H9 (cell line): ENCODE measurements at regions not wholly inside any gene's neighbourhood (a gene's known extent, or its start where the extent isn't known, plus 50 kb on each side); places are given as distances from the start of the nearest gene placed in this dataset.

Experiments used
- DNase-seq: peaks from one replicate; pipeline ENCODE4 v3.0.0-alpha.2; 2017
- H2AFZ ChIP-seq: one replicate; pipeline ENCODE4 v1.6.1; 2013; ENCODE audit warnings: mild to moderate bottlenecking, low read length, control low read depth, moderate library complexity
- H2AK5ac ChIP-seq: 2 replicates; pipeline ENCODE4 v1.6.1; 2013; ENCODE audit warnings: low read length, control low read depth, mixed read lengths; ENCODE audit not compliant: insufficient read length
- H2BK120ac ChIP-seq: one replicate; pipeline ENCODE4 v1.6.1; 2013; ENCODE audit warnings: low read depth, mild to moderate bottlenecking, low read length, control low read depth, inconsistent platforms; ENCODE audit not compliant: poor library complexity, severe bottlenecking
- H2BK12ac ChIP-seq: 2 replicates; pipeline ENCODE4 v1.6.1; 2013; ENCODE audit warnings: low read length, control low read depth, mixed read lengths, low read depth; ENCODE audit not compliant: insufficient read length
- H2BK15ac ChIP-seq: 2 replicates; pipeline ENCODE4 v1.6.1; 2013; ENCODE audit warnings: low read depth, low read length, control low read depth
- H2BK20ac ChIP-seq: one replicate; pipeline ENCODE4 v1.6.1; 2013; ENCODE audit warnings: low read depth, mild to moderate bottlenecking, low read length, control low read depth, inconsistent platforms; ENCODE audit not compliant: poor library complexity, severe bottlenecking
- H2BK5ac ChIP-seq: 2 replicates; pipeline ENCODE4 v1.6.1; 2013; ENCODE audit warnings: low read length, control low read depth, mixed read lengths; ENCODE audit not compliant: insufficient read length
- H3K14ac ChIP-seq: 2 replicates; pipeline ENCODE4 v1.6.1; 2013; ENCODE audit warnings: low read length, control low read depth; ENCODE audit not compliant: insufficient read depth
- H3K18ac ChIP-seq: 2 replicates; pipeline ENCODE4 v1.6.1; 2013; ENCODE audit warnings: low read depth, mild to moderate bottlenecking, mixed read lengths, low read length, control low read depth; ENCODE audit not compliant: insufficient read length
- H3K23ac ChIP-seq: 2 replicates; pipeline ENCODE4 v1.6.1; 2013; ENCODE audit warnings: low read length, control low read depth, mixed read lengths, low read depth; ENCODE audit not compliant: insufficient read length
- H3K23me2 ChIP-seq: 2 replicates; pipeline ENCODE4 v1.6.1; 2013; ENCODE audit warnings: low read depth, mild to moderate bottlenecking, mixed read lengths, low read length, control low read depth; ENCODE audit not compliant: insufficient read length, poor library complexity, severe bottlenecking
- H3K27ac ChIP-seq: 2 replicates; pipeline ENCODE4 v1.5.1; 2013; ENCODE audit warnings: low read length, control low read depth, mixed read lengths, low read depth; ENCODE audit not compliant: insufficient read length
- H3K27me3 ChIP-seq: 2 replicates; pipeline ENCODE4 v1.6.1; 2013; ENCODE audit warnings: low read length, control low read depth, inconsistent platforms; ENCODE audit not compliant: insufficient read depth
- H3K4ac ChIP-seq: 2 replicates; pipeline ENCODE4 v1.6.1; 2013; ENCODE audit warnings: low read depth, mild to moderate bottlenecking, control low read depth, inconsistent platforms, low read length, moderate library complexity
- H3K4me1 ChIP-seq: 2 replicates; pipeline ENCODE4 v1.6.1; 2013; ENCODE audit warnings: low read length, control low read depth, inconsistent platforms; ENCODE audit not compliant: insufficient read depth
- H3K4me2 ChIP-seq: 2 replicates; pipeline ENCODE4 v1.6.1; 2013; ENCODE audit warnings: low read length, control low read depth, mixed read lengths; ENCODE audit not compliant: insufficient read length, insufficient read depth
- H3K56ac ChIP-seq: 2 replicates; pipeline ENCODE4 v1.6.1; 2013; ENCODE audit warnings: low read depth, mild to moderate bottlenecking, mixed read lengths, low read length, control low read depth; ENCODE audit not compliant: insufficient read length
- H3K79me1 ChIP-seq: 2 replicates; pipeline ENCODE4 v1.6.1; 2013; ENCODE audit warnings: low read depth, mild to moderate bottlenecking, moderate library complexity, low read length, control low read depth, inconsistent platforms; ENCODE audit not compliant: insufficient read depth, poor library complexity, severe bottlenecking
- H3K79me2 ChIP-seq: 2 replicates; pipeline ENCODE4 v1.6.1; 2013; ENCODE audit warnings: low read length, control low read depth, inconsistent platforms; ENCODE audit not compliant: insufficient read depth
- H3K9ac ChIP-seq: 2 replicates; pipeline ENCODE4 v1.6.1; 2013; ENCODE audit warnings: low read length, control low read depth, mixed read lengths; ENCODE audit not compliant: insufficient read length; ENCODE audit errors: extremely low read depth
- H3K9me3 ChIP-seq: one replicate; pipeline ENCODE4 v1.6.1; 2013; ENCODE audit warnings: low read depth, low read length, inconsistent platforms; ENCODE audit not compliant: control insufficient read depth
- H3T11ph ChIP-seq: one replicate; pipeline ENCODE4 v1.6.1; 2013; ENCODE audit warnings: mild to moderate bottlenecking, low read length, control low read depth, inconsistent platforms
- H4K20me1 ChIP-seq: one replicate; pipeline ENCODE4 v1.6.1; 2013; ENCODE audit not compliant: control insufficient read depth, insufficient read length, insufficient read depth
- H4K5ac ChIP-seq: 2 replicates; pipeline ENCODE4 v1.6.1; 2013; ENCODE audit warnings: low read depth, mild to moderate bottlenecking, mixed read lengths, low read length, control low read depth; ENCODE audit not compliant: insufficient read length
- H4K8ac ChIP-seq: replicated peaks from 2 replicates; pipeline ENCODE4 v1.6.1; 2013; ENCODE audit warnings: low read length, control low read depth, mixed read lengths, low read depth; ENCODE audit not compliant: insufficient read length
- H4K91ac ChIP-seq: 2 replicates; pipeline ENCODE4 v1.6.1; 2013; ENCODE audit warnings: low read depth, mild to moderate bottlenecking, moderate library complexity, mixed read lengths, low read length, control low read depth; ENCODE audit not compliant: insufficient read length
- H3K27ac Mint-ChIP-seq, 3 experiments: 2 replicates in 2 of 3; 3 replicates in 1 of 3; pipeline ENCODE4 v1.8.0; 2020 to 2021; ENCODE audit warnings: mixed read lengths in 3 of 3, mild to moderate bottlenecking in 1 of 3, moderate library complexity in 1 of 3
- H3K27me3 Mint-ChIP-seq: 2 replicates; pipeline ENCODE4 v1.8.0; 2021; ENCODE audit warnings: low read depth, mild to moderate bottlenecking, moderate library complexity, mixed read lengths
- H3K36me3 Mint-ChIP-seq, 3 experiments: 2 replicates in 2 of 3; 3 replicates in 1 of 3; pipeline ENCODE4 v1.8.0; 2020 to 2021; ENCODE audit warnings: low read depth in 3 of 3, mixed read lengths in 3 of 3; ENCODE audit not compliant: insufficient read depth in 1 of 3
- H3K4me1 Mint-ChIP-seq, 2 experiments: 2 replicates each; pipeline ENCODE4 v1.8.0; 2020; ENCODE audit warnings: mixed read lengths in 2 of 2
- H3K4me3 Mint-ChIP-seq, 2 experiments: 2 replicates in 1 of 2; 3 replicates in 1 of 2; pipeline ENCODE4 v1.8.0; 2020 to 2021; ENCODE audit warnings: mild to moderate bottlenecking in 2 of 2, mixed read lengths in 2 of 2, moderate library complexity in 1 of 2
- H3K9me3 Mint-ChIP-seq, 2 experiments: 2 replicates in 1 of 2; 3 replicates in 1 of 2; pipeline ENCODE4 v1.8.0; 2020; ENCODE audit warnings: mild to moderate bottlenecking in 2 of 2, mixed read lengths in 2 of 2, moderate library complexity in 1 of 2
- WGBS: extraction: QIAGEN DNeasy Blood & Tissue Kit; methylation state at CpG from one replicate; pipeline ENCODE4 v1.1.7; 2013; ENCODE audit warnings: missing lambda C conversion rate, low lambda C conversion rate, mixed read lengths; ENCODE audit not compliant: insufficient read length; ENCODE audit errors: extremely low coverage; 5-methylcytosine and 5-hydroxymethylcytosine counted together
- TF ChIP-seq, protein P1 (sequence below): fragments of 200-600 bp; sonication (generic); conservative IDR thresholded peaks from 3 replicates; pipeline ENCODE4 v1.8.0; 2021; ENCODE audit warnings: antibody characterized with exemption, mild to moderate bottlenecking

DNA sequence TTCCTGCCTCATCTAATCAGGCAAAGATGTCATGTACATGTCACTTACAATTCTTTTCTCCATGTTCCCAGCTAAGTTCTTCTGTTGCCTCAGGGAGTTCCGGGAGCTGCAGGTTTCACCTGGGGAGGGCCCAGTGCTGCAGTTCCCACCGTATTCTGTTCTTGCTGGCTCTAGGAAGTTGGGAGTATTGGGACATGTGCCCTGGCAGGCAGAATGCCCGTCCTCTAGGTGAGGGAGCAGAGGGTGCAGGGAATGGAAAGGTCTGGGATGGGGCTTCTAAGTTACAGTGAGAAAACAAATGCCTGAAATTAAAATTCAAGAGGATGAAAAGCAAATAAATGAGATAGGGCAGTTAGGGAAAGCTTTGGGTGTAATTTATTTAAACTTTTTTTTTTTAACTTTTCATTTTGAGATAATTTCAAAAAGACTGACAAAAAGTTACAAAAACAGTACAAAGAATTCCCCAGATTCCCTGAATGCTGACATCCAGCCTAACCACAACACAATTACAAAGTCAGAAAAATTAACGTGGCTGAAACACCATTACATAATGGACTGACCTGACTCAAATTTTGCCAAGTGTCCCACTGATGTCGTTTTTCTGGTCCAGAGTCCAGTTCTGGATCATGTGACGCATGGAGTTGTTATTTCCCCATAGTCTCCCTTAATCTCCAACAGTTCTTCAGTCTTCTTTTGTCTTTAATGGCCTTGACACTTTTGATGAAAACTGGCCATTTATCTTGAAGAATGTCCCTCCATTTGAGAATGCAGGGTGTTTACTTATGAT is 187.2 kb upstream of the MYL2 start:
- no CpG with 5 or more reads among the region's 6 CpGs for WGBS
- Histone ChIP-seq H3K4ac (no peak overlapping the region), H2AK5ac (no peak overlapping the region), H3K27ac (no peak overlapping the region), H2BK15ac (no peak overlapping the region), H3K4me1 (no peaks in the 10 kb centered on the region), H3K9me3 (no peaks in the 10 kb centered on the region), H4K91ac (no peak overlapping the region), H3K14ac (no peak overlapping the region), H2BK5ac (no peak overlapping the region), H2BK20ac (no peak overlapping the region), H4K20me1 (no peaks in the 10 kb centered on the region), H4K8ac (no peak overlapping the region), H3K18ac (no peak overlapping the region), H3K27me3 (no peaks in the 10 kb centered on the region), H3K23me2 (no peaks in the 10 kb centered on the region), H3K56ac (no peak overlapping the region), H3K79me1 (no peaks in the 10 kb centered on the region), H4K5ac (no peak overlapping the region), H3K23ac (no peak overlapping the region), H3K9ac (no peak overlapping the region), H3K4me2 (no peak overlapping the region), H3K79me2 (no peaks in the 10 kb centered on the region), H3T11ph (no peak overlapping the region), H2BK120ac (no peak overlapping the region), H2AFZ (no peak overlapping the region), H2BK12ac (no peak overlapping the region)
- H3K27me3 Mint-ChIP-seq: no peaks in the 10 kb centered on the region; the same call in 1 of the 2 replicates
- H3K4me3 Mint-ChIP-seq: no peak overlapping the region
- no peak for DNase-seq
- TF ChIP-seq, protein P1, sequence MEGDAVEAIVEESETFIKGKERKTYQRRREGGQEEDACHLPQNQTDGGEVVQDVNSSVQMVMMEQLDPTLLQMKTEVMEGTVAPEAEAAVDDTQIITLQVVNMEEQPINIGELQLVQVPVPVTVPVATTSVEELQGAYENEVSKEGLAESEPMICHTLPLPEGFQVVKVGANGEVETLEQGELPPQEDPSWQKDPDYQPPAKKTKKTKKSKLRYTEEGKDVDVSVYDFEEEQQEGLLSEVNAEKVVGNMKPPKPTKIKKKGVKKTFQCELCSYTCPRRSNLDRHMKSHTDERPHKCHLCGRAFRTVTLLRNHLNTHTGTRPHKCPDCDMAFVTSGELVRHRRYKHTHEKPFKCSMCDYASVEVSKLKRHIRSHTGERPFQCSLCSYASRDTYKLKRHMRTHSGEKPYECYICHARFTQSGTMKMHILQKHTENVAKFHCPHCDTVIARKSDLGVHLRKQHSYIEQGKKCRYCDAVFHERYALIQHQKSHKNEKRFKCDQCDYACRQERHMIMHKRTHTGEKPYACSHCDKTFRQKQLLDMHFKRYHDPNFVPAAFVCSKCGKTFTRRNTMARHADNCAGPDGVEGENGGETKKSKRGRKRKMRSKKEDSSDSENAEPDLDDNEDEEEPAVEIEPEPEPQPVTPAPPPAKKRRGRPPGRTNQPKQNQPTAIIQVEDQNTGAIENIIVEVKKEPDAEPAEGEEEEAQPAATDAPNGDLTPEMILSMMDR: no peak
- no peak overlapping the region for H3K27ac Mint-ChIP-seq
- no peaks in the 10 kb centered on the region; a peak in 1 of 5 replicates for H3K9me3 Mint-ChIP-seq
- peaks cover 0 to 6% (median 3%) of the 10 kb centered on the region in 3 experiments; a peak in 1 of 7 replicates for H3K36me3 Mint-ChIP-seq
- peaks cover 6 to 12% of the 10 kb centered on the region in 2 experiments for H3K4me1 Mint-ChIP-seq
